GM03348 (cell line): ENCODE measurements at regions not wholly inside any gene's neighbourhood (a gene's known extent, or its start where the extent isn't known, plus 50 kb on each side); places are given as distances from the start of the nearest gene placed in this dataset.
"Not testable (repeated sequence)": the region's sequence is repeated elsewhere in the genome, so short reads cannot be mapped to it uniquely, and the experiment has no call there.

Experiments
- DNase-seq: peaks from one replicate; pipeline ENCODE4 v3.0.0; 2012; ENCODE audit warnings: low spot score

DNA sequence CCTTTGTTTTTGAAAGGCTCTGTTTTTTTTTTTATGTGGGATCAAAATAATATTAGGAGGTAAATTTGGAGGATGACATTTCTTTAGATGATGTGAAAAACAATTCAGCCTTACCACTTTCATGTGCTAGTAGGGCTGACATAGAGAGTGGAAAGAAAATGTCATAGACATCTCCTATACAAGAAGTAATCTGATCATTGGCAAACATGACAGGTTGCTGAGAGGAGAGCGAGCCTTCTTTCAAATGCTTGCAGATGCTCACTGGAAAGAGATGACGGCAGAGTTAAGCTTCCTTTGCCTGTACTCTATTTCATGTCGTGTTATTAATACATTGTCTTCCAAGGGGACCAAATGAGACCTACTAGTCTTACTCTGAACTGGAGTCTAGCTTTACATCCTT lies 160.1 kb upstream of the DAP start:
- DNase-seq, result no peak

DNA sequence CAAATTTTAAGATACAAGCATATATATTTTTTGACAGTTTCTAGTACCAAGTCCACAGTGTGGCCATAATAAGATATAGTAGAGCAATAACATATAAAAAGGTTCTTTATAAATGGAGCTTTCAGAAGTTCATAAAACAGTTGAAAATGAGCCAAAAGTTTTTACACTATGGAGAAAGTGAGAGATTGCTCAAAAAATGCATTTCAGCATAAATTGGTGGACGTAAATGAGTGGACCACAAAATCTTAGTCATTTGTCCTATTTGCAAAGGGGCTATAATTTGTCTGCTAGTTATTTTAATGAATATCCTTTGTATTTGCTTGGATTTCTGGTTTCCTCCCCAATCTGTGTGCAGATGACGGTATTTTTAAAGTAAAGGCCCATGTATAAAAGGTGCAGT lies 159.4 kb upstream of the DAP start:
- DNase-seq, result no peak

DNA sequence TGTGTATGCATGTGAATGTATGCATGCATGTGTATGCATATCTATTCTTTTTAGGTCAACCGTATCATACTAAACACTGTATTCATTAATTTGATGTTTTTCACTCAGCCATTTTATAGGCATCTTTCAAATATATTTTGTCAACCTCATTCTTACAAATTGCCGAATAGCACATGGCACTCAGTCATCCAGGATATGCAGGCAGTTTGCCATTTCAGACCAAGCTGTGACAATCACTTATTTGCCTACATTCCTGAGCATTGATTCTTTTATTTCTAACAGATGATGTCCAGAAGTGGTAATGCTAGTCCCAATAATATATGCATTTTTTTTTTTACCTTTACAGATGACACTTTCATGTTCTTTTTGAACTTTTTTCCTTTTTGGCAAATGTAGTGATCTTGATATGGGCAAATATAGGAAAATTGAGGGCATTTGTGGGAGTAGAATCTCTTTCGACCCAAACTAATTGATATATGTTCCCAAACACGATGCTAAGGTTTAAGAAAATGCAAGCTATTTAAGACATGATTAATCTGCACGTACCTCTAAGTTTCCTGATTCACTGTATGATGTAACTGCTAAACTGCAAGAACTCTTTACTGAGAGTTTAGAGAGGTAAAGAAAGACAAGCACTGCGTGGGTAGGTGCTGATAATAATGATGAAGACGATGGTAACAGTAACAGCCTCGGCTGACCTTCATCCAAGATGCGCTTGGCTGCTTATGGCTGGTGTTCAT lies 153.9 kb upstream of the DAP start:
- no peak for DNase-seq

DNA sequence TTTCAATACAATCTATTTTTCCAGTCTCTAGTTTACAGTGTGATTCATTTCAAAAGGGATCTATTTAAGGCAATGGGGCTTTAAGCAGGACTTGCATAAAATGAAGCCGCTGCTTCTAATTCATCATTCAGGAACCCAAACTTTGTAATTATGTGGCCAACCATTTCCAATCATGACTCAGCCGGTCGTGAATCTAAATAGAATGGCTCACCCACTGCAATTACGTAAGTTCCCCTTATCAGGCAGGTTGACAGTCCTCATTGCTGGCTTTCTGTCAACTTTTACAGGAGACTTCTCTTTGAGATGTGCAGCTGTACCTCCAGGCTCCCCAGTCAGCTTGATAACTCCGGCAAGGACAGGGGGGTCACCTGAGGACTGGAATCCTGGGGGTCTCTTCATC lies 152.8 kb upstream of the DAP start:
- DNase-seq, result peak; percentile 45

DNA sequence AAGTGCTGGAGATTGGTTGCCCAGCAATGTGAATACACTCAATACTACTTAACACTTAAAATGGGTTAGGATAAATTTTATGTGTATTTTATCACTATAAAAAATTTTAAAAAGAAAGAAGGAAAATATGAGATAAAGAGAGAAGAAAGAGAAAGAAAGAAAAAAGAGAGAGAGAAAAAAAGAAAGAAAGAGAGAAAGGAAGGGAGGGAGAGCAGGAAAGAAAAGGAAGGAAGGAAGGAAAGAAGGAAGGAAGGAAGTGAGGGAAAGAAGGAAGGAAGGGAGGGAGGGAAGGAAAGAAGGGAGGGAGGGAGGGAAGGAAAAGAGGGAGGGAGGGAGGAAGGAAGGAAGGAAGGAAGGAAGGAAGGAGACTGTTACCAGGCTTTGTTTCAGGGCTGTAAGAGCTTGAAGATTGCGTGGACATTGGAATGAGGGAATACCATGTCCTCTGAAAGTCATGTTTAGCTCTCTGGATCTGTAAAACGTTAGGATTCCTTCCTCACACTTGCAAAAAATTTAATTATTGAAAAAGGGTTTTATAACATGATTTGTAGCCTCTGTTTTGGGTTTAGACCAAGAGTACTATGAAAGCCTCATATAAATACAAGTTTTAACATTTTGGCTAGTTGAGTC lies 152.3 kb upstream of the DAP start:
- no peak for DNase-seq

DNA sequence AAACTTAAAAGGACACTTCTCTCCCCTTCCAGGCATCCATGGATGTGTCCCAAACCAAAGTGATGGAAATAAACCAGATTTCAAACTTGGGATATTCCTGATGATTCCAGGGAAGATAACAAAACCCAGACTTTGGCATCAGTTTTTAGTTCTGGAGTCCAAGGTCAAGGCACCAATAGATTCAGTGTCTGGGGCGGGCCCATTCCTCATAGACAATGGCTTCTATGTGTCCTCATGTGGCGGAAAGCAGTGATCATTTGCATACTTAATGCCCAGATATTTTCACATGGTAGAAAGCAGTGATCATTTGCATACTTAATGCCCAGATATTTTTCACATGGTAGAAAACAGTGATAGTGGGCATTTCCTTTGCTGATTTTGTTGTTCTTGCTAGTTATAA lies 151.4 kb upstream of the DAP start:
- no peak for DNase-seq

DNA sequence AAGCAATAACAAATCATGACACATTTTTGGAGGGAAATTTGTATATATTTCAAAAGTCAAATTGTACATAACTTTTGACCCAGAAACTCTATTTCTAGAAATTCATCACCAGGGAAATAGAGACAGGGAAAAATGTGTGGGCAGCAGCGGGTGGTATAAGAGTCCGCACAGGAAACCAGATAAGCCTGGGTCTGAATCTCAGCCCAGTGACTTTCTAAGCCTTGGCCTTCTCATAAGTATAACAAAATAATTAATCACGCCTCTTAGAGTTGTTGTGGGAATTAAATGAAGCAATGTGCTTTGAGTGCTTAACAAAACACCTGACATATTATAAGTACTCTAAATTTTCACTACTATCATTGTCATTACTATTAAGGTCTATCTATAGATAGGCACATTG lies 149.2 kb upstream of the DAP start:
- DNase-seq, result no peak

DNA sequence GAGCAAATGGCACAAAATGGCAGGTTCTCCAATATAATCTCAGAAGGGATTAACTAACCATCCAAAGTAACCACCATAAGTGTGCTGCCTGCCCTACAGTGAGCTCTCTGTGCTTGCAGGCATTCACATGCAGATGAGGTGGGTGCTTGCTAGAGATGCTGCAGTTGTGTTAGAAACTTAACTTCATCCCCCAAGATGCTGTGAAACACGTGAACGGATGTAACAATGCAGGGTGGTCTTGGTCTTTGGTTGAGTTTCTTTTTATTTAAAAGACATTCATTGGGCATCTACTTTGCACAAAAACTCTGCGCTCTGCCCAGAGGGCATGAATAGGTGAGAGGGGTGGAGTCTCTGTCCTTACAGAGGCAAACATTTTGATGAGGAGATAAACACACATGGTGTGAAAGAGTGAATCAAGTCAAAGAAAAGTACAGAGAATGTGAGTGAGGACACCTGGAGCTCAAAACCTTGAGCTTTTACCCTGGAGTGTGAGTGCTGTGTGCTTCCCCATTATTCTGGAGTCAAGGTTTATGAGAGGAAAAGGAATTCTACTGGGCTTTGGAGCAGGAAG lies 143.9 kb upstream of the DAP start:
- no peak for DNase-seq

DNA sequence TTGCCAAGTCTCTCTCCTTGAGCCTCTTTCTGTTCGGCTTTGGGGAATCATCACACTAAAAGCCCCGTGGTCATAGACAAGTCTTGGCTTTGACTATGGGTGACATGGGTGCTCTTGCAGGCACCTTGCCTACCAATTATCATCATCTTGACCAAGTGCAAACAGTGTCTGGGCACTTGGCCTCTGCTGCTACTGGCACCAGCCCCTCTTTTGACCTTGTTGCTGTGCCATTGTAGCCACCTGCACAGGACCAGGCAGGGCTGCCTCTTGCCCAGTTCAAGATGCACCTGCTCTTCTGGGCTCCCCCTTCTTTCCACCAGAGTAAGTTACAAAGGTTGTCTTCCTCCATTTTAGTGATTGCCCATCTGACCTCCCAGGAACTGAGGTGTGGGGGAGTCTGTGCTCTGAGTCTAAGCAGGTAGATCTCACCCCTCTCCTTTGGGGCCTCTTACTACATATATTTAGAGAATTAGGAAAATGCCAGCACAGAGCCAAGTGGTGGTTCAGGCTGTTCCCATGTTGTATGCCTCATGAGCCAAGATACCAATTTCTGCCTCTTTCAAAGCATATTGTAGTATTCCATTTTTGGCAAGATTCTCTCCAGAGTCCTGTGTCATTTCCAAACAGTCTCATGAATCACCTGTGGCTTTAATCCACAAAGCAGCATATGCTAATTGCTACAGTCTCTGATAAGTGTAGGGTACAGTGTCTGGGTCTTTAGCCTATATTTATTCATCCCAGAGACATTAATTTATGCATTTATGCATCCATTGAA lies 142.9 kb upstream of the DAP start:
- DNase-seq, result no peak

DNA sequence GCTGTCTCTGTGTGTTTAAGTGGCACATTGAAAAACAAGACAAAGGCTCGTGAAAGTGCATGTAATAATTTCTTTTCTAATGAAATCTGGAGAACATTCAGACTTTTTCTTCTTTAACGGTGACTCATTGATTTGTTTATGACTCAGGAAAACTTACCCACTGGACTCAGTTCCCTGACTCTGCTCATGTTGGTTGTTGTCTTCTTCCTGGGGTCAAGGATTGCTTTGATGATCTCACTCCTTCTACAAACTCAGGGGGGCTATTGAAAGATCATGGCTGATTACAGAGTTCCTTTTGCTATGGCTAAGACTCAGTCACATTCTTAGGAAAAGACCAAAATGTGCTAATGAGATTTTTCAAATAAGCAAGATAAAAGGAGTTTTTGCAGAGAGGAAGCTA lies 141.1 kb upstream of the DAP start:
- peak; percentile 14 for DNase-seq

DNA sequence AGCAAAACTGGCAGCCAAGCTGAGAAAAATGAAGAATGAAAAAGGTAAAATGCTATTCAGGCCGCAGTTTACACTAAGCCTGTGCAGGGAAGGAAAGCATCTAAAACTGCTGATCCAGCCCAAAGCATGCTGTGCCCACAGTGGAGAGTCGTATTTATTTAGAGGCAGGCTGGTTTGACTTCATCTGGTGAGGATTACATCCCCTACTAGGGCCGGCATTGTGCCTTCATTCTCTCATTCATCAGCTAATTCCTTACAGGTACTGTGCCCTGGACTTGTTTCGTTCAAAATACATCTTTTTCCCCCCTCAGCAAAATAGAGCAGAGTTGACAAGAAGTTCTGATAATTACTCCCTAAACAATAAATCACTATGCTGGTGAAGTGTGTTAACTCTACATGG lies 137.5 kb upstream of the DAP start:
- no peak for DNase-seq

DNA sequence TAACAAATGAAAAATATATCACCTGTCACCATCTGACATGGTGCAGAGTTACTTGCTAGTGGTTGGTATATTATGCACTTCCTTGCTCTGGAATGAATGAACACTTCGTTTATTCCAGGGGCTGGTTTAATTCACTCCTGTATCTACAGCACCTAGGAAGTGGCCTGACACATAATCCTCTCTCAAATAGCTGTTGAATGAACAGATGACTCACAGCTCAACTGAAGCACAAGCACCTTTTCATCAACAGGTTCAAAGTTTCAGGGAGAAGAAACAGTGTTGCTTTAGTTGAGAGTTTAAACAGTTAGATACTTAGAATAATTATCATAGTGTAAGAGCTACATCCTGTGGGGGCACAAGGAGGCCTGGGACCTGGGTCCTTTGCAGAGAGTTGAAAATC lies 135.0 kb upstream of the DAP start:
- DNase-seq, result no peak

DNA sequence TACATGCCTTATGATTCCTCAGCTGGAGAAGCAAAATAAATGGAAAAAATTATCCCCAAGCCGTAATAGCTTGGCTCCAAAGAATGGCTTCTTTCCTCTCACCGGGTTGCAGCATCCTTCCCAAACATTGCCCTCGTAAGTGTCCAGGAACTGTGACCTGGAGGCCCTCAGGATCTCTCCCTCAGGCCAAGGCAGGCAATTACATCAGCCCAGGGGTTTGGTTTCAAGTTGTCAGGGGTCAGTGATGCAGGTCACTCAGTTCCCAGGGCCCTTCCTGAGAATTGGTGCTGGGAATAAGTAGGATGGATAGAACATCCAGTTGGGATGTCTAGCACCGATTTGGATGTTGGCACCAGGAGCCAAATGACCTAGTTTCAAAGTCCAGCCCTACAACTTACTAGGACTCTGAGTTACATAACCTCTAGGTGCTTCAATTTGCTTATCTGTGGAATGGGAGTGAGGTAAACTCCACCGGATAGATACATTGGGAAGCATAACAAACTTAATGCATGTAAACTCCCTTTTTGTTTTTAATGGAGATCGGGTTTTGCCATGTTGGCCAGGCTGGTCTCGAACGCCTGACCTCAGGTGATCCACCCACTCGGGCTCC lies 133.5 kb upstream of the DAP start:
- DNase-seq, result no peak

DNA sequence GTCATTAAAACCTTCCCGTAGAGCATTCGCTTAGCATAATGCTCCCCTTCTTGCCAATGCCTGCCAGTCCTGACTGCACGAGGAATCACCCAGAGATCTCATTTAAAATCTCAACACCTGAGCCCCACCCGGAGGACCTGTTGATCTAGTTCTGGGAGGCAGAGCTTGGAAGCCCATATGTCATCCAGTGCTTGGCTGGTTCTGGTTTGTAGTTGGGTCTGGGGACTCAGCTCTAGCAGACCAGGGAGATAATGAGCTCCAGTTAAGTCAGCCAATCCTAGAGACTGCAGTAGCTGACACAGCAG lies 131.8 kb upstream of the DAP start:
- DNase-seq, result no peak

DNA sequence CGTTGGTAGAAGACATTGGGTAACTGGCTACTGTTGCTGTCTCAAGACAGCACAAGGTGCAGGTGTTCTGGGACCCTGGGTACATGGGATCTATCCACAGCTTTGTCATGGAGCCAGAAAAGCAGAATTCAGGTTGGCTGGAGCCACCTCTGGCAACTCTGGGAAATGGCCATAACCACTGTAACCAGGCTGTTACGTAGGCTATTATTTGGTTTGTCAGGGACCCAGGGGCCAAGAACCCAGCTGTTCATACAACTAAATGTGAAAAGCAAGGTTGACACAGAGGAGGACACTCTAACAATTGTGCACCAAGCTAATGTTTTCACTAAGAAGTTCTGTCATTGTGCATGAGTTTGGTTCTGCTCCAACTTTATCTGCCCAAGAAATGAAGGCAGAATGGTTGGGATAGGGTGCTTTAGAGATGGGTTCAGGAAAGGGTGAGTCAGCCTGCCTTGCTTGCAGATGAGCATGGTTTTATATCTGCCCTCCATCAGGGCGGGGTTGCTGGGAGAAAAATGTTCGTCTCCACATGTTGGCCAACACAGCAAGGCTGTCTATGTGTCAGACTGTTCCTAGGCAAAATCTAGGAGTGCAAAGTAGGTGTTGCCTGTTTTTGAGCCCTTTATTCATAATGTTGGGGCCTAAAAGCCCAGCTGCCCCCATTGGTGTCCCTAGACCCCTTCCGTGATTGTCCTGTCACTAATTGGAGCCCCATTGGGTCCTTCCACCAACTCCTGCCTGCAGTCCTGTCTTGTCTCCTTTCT lies 131.3 kb upstream of the DAP start:
- DNase-seq, result peak; percentile 12

DNA sequence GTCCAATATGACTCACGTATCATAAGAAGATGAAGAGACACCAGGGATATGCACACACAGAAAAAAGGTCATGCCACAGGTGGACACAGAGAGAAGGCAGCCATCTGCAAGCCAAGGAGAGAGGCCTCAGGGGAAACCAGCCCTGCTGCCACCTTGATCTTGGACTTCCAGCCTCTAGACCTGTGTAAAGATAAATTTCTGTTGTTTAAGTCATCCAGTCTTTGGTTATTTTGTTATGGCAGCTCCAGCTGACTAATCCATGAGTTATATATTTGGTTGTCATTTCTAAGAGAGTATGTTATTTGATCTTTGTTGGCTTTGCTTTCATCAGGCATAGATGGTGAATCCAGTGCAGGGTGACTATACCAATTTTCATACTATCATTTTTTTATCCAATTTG lies 130.2 kb upstream of the DAP start:
- DNase-seq, result no peak

DNA sequence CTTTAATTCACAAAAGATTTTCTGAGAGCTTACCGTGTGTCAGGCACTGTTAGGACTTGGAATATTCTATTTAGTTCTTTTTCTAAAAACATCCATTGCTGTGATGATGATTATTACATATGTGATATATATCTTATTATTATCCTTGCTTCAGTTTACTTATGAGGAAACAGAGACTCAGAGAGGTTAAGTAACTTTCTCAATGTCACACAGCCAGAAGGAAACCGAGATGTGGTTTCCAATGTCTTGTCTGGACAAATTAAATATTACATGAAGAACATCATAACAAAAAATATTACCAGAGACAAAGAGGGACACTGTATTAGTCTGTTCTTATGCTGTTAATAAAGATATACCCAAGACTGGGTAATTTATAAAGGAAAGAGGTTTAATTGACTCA lies 125.5 kb upstream of the DAP start:
- DNase-seq, result no peak

DNA sequence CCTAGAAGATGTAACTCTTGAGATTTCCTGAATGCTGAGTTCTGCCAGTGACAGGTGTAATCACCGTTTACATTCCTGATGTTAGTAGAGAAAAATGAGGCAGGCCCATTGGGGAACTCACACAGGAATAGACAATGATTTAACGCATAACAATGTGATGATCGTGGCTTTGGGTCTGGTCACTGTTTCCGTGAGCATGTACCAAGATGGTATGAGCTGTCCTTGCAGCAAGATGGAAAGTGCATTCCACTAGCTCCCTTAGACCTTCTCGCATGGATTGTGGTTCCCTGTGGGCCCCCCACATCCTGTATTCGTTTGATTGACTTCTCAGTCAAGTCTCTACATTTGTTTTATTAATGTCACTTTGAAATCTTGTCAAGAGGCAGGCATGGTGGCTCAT lies 124.0 kb upstream of the DAP start:
- DNase-seq, result no peak

DNA sequence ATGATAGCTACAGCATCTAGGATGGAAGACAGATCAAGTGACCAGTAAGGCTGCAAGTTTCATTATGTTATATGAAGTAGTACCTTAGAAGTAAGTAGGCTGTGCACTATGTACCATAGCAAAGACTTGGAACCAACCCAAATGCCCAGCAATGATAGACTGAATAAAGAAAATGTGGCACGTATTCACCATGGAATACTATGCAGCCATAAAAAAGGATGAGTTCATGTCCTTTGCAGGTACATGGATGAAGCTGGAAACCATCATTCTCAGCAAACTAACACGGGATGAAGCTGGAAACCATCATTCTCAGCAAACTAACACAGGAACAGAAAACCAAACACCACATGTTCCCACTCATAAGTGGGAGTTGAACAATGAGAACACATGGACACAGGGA lies 122.9 kb upstream of the DAP start:
- DNase-seq, result not testable (repeated sequence)

DNA sequence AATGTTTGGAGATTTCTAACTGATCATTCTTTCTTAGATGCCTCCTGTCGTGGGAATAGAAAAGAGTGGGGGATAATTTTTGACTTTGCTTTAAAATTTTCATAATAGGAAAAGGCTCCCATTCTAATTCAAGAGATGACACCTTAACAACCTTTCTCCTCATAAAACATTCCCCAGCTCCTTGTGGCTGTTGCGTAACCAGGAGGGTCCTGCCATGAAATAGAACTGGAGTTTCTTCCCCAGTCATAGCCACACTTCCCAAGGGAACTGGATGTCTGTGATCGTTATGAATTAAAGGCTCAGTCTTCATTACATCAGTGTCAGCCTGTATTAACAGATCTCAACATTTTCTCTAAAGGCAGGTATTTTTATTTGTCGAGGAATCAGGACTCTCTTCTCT lies 119.9 kb upstream of the DAP start:
- DNase-seq, result no peak

DNA sequence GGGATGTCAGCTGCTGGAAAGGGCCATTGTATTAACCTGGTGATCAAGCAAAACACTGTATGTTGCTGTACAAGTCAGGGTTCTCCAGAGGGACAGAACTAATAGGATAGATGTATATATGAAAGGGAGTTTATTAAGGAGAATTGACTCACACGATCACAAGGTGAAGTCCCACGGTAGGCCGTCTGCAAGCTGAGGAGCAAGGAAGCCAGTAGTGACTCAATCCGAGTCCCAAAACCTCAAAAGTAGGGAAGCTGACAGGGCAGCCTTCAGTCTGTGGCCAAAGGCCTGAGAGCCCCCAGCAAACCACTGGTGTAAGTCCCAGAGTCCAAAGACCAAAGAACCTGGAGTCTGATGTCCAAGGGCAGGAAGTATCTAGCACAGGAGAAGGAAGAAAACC lies 116.0 kb upstream of the DAP start:
- not testable (repeated sequence) for DNase-seq
